ENCODE measurements at regions not wholly inside any gene's neighbourhood (a gene's known extent, or its start where the extent isn't known, plus 50 kb on each side); places are given as distances from the start of the nearest gene placed in this dataset.
"Not testable (repeated sequence)": the region's sequence is repeated elsewhere in the genome, so short reads cannot be mapped to it uniquely, and the experiment has no call there.

DNA sequence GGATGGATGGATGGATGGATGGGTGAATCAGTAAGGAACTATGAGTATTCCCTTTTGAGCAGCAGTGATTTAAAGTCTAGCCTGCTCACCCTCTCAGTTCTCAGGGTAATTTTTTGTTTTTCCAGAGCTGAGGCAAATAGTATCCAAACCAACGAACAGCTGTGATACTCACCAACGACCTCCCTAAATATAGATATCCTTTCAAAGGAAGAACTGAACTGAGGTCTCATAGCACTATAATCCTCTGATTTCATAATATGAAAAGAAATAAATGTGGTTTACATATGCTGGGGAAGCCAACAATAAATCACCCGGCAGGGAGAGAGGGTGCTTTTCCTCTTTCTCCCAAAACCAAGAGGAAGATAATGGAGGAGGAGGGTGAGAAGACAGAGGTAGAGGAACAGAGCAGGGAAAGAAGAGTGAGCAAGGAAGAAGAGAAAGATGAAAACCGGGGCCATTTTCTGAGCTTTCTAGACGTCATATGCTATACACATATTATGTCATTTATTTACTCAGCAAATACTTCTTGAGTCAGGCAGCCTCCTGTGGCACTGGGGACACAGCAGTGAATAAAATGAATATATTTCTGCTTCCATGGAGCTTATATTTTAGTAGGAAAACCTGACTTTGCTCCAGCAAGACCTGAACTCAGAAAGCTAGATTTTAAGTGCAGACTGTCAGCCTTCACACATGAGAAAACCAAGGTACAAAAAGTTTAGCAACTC is 710.7 kb upstream of the TBX3 start:
- DNase-seq: no peak

DNA sequence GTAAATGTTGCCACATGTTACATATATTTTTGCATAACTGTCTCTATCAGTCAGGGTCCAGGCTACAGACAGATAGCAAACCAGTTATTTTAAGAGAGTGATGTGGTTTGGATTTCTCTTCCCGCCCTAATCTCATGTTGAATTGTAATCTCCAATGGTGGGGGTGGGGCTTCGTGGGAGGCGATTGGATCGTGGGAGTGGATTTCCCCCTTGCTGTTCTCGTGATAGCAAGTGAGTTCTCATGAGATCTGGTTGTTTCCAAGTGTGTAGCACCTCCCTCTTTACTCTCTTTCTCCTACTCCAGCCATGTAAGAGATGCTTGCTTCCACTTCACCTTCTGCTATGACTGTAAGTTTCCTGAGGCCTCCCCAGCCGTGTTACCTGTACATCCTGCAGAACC is 704.2 kb upstream of the TBX3 start:
- no peak for DNase-seq

DNA sequence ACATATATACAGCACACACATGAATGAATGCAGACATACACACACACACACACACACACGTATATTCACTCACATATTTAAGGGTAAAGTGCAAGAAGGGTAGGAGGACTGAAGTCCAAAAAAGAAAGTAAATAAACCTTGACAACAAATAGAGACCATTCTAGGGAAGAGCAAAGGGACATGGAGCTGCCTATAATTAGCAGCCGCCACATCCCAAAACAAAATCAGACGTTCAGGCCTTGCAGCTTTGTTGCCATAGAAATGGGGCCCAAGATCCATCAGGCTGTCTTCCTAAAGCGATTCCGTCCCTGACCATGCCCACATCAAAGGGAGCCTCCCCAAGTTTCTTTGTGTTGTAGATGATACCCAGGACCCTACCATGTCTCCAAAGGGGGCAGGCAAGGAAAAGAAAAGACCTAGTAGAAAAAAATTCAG is 703.5 kb upstream of the TBX3 start:
- DNase-seq: no peak

DNA sequence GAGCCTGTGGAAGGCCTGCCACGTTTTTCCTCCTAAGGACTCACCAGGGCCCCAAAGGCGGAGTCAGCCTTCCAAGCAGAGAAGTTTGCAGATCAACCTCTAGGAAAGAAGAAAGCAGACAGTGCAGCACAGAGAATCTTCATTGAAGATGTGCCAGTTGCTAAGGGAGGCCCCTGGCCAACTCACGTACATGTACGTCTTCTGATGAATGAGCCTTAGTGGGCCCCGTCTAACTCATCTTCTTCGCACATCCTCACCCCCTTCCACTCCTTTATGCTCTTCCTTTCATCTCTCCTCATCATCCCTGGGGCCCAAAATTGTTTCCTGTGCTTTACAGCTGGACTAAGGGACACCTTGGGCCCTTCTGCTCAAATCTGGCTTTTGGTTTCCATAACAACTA is 703.0 kb upstream of the TBX3 start:
- no peak for DNase-seq

DNA sequence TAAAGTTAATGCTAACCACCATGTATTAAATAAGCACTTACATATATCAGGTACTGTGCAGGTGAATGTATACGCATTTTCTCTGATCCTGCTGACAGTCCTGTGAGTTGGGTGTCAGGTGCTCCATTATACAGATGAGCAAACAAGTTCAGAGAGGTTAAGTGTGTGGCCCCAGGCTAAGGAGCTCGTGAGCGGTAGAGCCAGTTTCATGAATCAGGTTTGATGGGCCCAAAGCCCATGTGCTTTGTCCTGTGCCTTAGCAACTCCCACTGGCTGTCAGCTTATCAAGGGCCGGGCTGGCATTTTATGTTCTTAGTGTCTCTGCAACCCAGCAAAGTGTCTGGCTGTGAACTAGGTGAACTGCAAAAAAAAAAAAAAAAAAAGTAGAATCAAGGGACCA is 701.2 kb upstream of the TBX3 start:
- DNase-seq: no peak

DNA sequence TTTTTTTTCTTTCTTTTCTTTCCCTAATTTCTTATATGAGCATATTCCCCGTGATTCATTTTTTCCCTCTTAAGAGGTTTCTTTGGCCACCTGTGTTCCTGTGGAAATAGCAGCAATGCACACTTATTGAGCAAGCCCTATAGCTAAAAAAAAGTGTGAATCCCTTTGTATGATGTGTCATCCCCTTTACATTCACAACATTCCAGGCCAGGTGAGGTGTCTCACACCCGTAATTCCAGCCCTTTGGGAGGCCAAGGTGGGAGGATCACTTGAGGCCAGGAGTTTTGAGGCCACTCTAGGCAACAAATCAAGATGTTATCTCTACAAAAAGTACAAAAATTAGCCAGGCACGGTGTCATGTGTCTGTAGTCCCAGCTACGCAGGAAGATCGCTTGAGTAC is 700.4 kb upstream of the TBX3 start:
- DNase-seq: no peak

DNA sequence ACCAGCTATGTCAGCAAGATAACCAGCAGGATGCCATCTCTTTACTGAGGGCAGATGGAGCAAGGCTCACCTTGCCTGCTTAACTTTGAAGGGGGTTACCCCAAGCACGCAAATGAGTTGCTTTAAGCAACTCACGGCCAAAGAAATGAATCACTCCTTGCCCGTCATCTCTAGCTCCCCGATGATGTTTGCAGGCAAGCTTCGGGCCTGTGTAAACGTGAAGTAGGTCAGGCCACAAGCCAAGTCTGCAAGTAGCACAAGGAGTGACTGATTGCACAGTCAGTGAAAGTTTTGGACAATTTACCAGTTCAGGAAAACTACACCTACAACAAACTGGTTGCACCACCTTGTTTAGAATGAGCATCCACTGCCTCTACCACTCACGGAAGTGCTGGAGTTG is 699.7 kb upstream of the TBX3 start:
- no peak for DNase-seq

DNA sequence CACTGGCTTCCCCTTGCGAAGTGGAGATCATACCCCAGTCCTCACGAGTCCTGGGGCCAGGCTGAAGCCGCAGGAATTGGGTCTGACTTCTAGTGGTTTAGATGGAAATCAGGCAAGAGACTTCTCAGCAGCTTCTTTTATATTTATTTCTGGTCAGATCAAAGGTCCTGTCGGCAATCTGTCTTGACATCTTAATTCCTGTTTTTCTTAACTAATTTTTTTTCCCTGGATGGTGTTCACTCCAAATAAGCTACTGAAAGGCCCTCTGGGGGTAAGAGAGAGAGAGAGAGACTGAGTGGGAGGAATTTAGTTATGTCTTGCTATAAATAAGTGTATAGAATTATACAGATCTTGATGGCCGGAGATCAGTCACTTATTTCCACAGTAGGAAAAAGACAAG is 698.7 kb upstream of the TBX3 start:
- no peak for DNase-seq

DNA sequence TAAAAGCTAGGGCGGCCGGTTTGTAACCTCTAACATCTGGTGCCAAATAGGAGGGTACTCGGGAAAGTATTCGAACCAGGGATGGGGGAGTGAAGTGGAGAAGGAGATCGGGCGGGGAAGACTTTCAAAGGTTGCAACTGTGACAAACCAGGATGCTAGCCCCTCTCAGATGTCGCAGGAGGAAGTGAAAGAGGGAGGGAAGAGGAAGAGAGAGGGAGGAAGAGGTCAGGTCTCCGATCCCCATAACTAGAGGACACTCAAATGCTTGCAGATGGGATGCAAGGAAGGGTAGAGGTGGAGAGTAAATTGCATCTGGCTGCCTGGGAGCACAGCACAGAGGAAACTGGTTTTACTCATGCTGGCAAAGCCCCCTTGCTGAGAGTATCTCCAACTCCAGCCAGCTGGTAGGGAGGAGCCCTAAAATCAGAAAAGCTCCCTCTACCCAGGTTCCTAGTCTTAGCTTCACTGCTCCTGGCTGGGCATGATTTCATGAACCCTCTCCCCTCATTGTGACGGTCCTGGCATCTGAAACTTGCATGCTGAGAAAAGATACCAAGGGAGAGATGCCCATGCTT is 696.7 kb upstream of the TBX3 start:
- no peak for DNase-seq

DNA sequence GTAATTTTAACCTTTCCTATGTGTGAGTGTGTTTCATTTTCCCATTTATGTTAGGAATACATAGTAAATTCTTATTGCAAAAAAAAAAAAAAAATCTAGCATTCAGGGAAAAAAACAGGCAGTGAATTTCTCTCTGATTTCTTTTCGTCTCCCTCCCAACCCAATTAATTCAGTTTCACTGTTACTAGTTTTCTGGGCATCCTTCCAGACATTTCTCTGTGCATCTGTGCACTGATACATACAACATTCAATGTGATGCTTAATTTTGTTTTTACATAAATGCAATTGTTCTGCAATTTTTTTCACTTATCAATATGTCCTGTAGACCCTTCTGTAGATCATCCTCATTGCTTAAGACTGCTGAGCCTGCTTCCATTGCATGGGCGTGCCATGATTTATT is 694.3 kb upstream of the TBX3 start:
- DNase-seq: no peak

DNA sequence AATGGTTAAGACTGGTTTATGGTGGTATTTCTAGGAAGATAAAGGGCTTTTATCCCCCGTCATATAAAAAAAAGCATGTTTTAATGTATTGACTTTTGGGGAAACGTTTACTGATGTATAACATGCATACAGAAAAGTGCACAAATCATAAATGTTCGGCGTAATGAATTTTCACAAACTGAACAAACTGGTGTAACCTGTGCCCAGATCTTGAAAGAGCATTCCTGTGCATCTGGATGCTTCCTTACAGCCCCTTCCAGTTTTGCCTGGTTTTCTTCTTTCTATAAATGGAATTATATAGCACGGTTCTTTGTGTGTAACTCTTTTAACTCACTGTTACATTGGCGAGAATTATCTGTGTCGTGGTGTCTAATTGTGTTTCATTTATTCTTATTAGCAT is 693.8 kb upstream of the TBX3 start:
- DNase-seq: no peak

DNA sequence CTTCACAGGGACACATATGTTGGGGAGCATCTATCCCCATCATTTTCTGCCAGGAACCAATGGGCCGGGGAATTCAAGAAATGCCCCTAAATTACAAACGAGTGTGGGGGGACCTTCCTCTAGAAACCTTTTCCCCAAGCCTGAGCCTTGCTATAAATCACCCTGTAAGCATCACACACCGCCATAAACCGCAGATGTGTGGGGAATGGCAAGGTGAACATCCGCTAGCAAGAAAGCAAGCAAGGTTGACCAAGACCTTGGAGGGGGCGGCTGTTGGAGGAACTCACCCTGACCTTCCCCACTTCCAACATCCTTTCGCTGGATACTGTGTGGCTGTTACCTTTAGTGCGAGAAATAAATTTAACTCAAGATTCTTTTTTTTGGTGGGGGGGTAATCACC is 693.3 kb upstream of the TBX3 start:
- no peak for DNase-seq

DNA sequence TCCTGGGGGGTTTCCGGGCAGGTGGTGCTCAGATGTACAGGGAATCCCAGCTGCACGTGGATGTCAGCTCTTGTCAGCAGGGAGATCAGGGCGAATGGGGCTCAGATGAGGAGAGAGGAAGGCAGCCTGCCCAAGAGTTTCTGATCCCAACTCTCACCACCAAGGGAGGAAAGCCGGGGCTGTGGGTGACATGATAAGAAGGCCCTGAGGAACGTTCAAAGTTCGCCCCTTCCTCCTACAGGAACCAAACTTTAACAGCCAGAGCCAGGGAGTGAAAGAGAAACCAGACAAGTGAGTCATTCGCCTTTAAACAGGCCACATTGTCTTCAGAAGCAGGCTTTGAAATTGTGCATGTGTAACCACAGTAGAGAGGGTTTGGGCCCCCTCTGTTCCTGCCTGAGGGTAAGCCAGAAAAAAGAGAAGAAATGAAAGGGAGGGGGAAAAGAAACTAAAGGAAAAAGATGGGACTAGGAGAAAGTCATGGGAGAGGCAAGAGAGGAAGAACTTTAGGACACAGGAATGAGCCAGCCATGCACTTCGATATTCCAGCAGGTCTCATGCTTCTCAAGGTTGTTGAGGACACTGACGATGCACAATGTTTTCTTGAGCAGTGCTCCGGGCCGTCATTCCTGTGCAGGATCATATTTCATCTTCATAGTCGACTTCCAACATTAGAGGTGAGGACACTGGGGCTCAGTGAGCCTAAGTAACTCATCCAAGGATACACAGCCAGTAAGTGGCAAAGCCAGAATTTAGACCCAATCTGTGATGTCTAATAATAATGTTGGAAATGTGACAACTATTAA is 691.4 kb upstream of the TBX3 start:
- no peak for DNase-seq

DNA sequence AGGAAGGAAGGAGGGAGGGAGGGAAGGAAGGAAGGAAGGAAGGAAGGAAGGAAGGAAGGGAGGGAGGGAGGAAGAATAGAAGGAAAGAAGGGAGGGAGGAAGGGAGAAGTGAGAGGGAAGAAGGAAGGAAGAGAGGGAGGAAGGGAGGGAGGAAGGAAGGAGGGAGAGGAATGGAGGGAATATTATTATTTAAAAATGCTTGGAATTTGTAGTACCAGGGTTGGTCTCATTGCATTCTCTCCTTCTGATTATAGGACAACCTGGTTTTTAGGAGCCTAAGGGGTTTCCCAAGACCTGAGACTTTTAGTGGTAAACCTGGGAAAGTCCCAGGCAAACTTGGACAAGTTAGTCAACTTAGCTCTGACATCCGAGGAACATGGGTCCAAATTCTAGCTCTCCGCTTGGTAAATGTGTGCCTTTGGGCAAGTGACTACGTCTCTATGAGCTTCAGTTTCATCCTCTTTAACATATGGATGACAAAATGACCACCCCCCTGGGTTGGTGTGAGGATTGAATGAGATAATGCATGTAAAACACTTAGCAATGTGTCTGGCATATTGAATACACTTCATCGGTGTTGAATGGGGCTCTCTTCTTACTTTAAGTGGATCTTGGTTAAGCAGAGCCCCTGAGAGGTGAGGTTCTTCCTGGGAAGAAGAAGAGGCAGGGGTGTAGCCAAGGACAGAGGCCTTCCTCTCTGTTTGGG is 690.7 kb upstream of the TBX3 start:
- no peak for DNase-seq

DNA sequence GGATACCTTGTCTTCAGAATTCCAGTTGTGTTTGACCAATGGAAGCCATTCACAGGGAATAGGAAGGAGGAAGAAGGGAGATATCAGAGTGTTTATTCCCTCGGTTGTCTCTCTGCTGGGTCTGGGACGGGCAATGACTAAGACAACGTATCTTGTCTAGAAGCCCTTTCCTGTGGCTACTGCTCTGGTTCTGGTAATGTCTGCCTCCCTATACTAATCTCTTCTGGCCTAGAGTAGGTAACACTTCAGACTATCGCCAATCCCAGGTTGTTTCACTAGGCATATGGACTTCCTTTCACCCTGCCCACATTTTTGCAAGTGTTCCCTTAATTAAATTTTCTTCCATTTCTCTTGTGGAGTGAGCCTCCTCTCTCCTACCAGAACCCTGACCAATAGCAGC is 687.7 kb upstream of the TBX3 start:
- no peak for DNase-seq

DNA sequence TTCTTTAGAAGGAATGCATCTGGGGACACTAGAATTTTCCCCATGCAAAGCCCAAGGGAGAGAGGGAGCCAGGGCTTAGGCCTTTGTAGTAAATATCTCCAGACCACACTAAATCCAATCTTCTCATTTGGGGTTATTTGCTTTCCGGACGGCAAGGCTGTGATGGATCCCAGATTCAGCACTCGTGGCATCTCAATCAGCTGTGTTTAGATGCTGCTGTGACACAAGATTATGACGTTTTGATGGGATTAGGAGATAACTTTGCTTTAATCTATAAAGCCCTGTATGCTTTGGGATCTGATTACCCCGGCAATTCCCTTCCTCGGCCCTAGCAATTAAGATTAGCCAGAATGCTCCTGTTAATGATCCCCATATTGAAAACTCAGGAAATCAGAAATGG is 686.7 kb upstream of the TBX3 start:
- DNase-seq: no peak

DNA sequence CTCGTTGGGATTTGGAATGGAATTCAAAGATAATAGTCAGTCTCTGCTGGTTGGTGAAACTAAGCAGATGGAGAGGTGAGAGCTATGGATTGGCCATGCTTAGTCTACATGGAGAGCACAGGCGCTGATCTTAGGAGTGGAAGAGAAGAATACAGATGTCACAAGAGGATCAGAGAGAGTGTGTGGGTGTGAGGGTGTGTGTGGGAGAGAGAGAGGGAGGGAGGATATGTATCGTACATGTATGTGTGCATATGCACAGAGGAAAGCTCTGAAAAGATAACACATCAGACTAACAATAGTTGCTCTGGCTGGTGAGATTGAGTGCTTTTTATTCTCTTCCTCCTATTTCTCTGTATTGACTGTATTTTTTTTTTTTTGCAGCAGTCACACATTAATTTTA is 686.2 kb upstream of the TBX3 start:
- DNase-seq: no peak

DNA sequence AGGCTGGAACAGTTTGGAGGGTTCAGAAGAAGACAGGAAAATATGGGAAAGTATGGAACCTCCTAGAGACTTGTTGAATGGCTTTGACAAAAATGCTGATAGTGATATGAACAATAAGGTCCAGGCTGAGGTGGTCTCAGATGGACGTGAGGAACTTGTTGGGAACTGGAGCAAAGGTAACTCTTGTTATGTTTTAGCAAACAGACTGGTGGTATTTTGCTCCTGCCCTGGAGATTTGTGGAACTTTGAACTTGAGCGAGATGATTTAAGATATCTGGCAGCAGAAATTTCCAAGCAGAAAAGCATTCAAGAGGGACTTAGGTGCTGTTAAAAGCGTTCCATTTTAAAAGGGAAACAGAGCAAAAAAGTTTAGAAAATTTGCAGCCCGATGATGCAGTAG is 682.3 kb upstream of the TBX3 start:
- DNase-seq: not testable (repeated sequence)

DNA sequence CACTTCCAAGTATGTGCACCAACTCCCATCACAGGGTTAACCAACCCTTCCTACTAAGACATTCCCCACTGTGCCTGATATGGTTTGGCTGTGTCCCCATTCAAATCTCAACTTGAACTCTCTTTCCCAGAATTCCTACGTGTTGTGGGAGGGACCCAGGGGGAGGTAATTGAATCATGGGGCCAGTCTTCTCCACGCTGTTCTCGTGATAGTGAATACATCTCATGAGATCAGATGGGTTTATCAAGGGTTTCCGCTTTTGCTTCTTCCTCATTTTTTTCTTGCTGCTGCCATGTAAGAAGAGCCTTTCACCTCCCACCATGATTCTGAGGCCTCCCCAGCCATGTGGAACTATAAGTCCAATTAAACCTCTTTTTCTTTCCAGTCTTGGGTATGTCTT is 681.8 kb upstream of the TBX3 start:
- DNase-seq: not testable (repeated sequence)

DNA sequence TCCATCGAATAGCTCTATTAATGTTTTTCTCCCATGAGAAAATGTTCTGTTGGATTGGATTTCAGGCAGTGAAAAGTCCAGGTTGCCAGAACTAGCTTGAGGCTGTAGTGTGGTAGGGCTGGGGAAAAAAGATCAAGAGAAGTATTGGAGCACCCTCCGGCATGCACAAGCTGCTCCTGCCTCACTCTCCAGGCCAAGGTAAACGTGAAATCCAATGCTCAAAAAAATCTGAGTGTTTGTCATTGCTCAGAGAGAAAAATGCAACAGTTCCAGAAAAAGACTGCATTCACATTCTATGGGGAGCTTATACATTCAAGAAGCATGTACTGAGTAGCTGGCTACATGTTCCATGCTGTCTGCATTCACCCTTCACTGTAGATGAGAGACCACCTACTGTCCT is 680.9 kb upstream of the TBX3 start:
- DNase-seq: no peak

DNA sequence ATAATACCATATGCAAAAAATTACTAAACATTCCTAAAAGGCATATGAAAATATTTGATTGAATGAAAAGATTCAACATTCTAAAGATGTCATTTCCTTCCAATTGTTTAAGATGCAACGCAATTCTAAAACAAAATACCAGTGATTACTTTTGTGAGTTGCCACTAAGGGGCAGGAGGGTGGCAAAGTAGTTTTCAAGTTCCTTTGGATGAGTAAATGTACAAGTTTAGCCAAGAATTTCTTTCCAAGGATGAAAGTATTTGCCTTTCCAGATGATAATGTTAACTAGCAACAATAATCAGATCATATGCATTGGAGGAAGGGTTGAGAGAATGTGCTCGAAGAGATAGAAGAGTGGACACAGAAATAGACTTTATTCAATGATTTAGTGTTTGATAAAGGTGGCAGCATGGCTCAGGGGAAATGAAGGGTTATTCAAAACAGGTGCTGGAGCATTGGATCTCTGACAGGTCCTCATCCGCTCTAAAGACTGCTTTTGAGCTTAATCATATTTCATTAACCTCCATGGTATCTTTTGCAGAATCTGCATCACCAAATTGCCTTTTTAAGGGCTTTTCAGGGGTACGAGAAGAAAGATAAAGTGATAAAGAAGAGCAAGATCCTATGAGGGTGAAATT is 678.5 kb upstream of the TBX3 start:
- DNase-seq: no peak

DNA sequence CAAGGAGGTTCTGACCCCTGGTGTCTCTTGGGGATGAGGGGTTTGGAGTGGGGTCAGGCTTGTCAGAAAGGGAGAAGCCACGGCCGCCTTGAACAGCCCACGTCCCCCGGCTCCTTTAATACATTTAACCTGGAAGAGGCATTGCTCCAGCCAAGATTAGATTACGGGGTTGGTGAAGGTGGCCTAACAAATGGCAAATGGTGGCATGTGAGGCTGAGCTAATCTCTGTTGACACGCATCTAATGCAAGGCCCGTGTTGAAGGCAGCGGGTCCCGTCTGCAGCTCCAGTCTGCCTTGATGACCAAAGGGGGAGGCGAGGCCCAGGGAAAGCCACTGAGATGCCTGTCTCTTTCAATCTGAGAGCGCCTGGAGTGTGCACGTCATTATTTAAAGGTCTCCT is 673.7 kb upstream of the TBX3 start:
- no peak for DNase-seq

DNA sequence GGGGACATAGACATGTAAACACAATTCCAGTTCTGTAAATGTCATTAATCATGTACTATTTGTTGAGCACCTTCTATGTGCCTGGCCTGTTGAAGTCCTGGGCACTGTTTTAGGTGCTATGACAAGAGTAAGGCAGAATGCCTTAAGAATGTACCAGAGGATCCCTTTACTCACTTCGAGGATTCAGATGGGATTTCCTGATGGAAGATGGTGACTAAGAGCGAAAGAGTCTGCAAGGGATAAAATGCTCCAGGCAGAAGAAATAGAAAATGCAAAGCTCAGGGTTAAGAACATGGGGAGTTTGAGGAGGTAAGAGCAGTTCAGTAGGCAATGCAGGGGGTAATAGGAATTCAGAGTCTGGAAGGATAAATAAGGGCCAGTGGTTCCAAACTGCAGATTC is 671.3 kb upstream of the TBX3 start:
- DNase-seq: no peak

All from right kidney (tissue), 1 donor.